CD4-positive, alpha-beta T cell (primary cell): ENCODE measurements at regions not wholly inside any gene's neighbourhood (a gene's known extent, or its start where the extent isn't known, plus 50 kb on each side); places are given as distances from the start of the nearest gene placed in this dataset.

Source experiments
- ATAC-seq: fragments of 200-7000 bp; cut with Tn5 transposase; one replicate; pipeline ENCODE4 v1.10.0; 2022; ENCODE audit warnings: mild to moderate bottlenecking; ENCODE audit not compliant: poor library complexity
- CTCF ChIA-PET: fragments of 350-600 bp; sonication (Branson Sonifier 250); formaldehyde crosslinking; loops from one replicate; lab custom pipeline; 2021; ENCODE audit warnings: antibody characterized with exemption, inconsistent platforms; lab: Charles Lee
- POLR2A ChIA-PET: fragments of 350-600 bp; sonication (Branson Sonifier 250); formaldehyde crosslinking; loops from one replicate; lab custom pipeline; 2021; ENCODE audit warnings: antibody characterized with exemption, inconsistent platforms; lab: Charles Lee
- DNase-seq, 14 experiments: peaks; one replicate each; pipeline ENCODE4 v3.0.0-alpha.2; 2013 to 2020; ENCODE audit warnings: mixed read lengths in 2 of 14
- H3K27ac ChIP-seq, 2 donors: one replicate each; pipeline versions ENCODE4 v1.5.1 to v1.7.0; 2013; ENCODE audit warnings: low read length in 2 of 2, low read depth in 1 of 2, mild to moderate bottlenecking in 1 of 2
- H3K27me3 ChIP-seq, 2 experiments: 1 replicate in 1 of 2; 2 replicates in 1 of 2; pipeline versions ENCODE4 v1.6.1 to v1.7.0; 2013; ENCODE audit warnings: low read length in 2 of 2, control low read depth in 1 of 2, mild to moderate bottlenecking in 1 of 2, moderate library complexity in 1 of 2; ENCODE audit not compliant: insufficient read depth in 2 of 2, control insufficient read depth in 1 of 2
- H3K36me3 ChIP-seq: one replicate; pipeline ENCODE4 v1.6.1; 2013; ENCODE audit warnings: low read length, control low read depth; ENCODE audit not compliant: insufficient read depth
- H3K4me1 ChIP-seq: one replicate; pipeline ENCODE4 v1.6.1; 2013; ENCODE audit warnings: low read length, control low read depth; ENCODE audit not compliant: insufficient read depth
- H3K4me3 ChIP-seq: one replicate; pipeline ENCODE4 v1.5.1; 2013; ENCODE audit warnings: mild to moderate bottlenecking, low read length, moderate library complexity
- H3K9me3 ChIP-seq, 2 experiments: 1 replicate in 1 of 2; 2 replicates in 1 of 2; pipeline versions ENCODE4 v1.6.1 to v1.7.0; 2013; ENCODE audit warnings: low read length in 2 of 2, mild to moderate bottlenecking in 2 of 2, control low read depth in 1 of 2, moderate library complexity in 1 of 2; ENCODE audit not compliant: control insufficient read depth in 1 of 2, insufficient read depth in 1 of 2
- H3K27ac Mint-ChIP-seq: one replicate; pipeline ENCODE4 v1.8.0; 2020; ENCODE audit warnings: mixed read lengths
- H3K27me3 Mint-ChIP-seq: one replicate; pipeline ENCODE4 v1.8.0; 2021; ENCODE audit warnings: mixed read lengths
- H3K36me3 Mint-ChIP-seq: one replicate; pipeline ENCODE4 v1.8.0; 2021; ENCODE audit warnings: low read depth, mixed read lengths
- H3K4me1 Mint-ChIP-seq: one replicate; pipeline ENCODE4 v1.8.0; 2021; ENCODE audit warnings: low read depth, mixed read lengths
- H3K4me3 Mint-ChIP-seq: one replicate; pipeline ENCODE4 v1.8.0; 2020; ENCODE audit warnings: mild to moderate bottlenecking, mixed read lengths
- H3K9me3 Mint-ChIP-seq: one replicate; pipeline ENCODE4 v1.8.0; 2020; ENCODE audit warnings: mixed read lengths
- CTCF ChIP-seq: fragments of 200-600 bp; IDR thresholded peaks from one replicate; pipeline ENCODE4 v1.8.0; 2022; ENCODE audit warnings: antibody characterized with exemption, mild to moderate bottlenecking
- intact Hi-C, 2 experiments: fragments of 100-400 bp; cut with DNase I in 1 of 2; cut with micrococcal nuclease in 1 of 2; formaldehyde crosslinking; loops; one replicate each; pipeline versions ENCODE4 v1.15.1 to v1.9.0; 2023 to 2025; cut with DNase I, micrococcal nuclease

GRCh38 chr3:124572851-124573405 is 157.3 kb upstream of the UMPS start:
- TF ChIP-seq CTCF: no peak
- Mint-ChIP-seq H3K27ac (no peak overlapping the region), H3K9me3 (no peaks in the 10 kb centered on the region), H3K4me1 (no peaks in the 10 kb centered on the region), H3K27me3 (peaks cover 4% of the 10 kb centered on the region), H3K4me3 (no peak overlapping the region), H3K36me3 (no peaks in the 10 kb centered on the region)
- no peak for DNase-seq
- intact Hi-C loops: no loop called here
- CTCF ChIA-PET: no interaction called here
- H3K9me3 ChIP-seq: no peaks in the 10 kb centered on the region
- no peak overlapping the region for H3K27ac ChIP-seq
- no peak overlapping the region for H3K4me3 ChIP-seq
- H3K36me3 ChIP-seq: no peaks in the 10 kb centered on the region
- H3K4me1 ChIP-seq: no peaks in the 10 kb centered on the region
- H3K27me3 ChIP-seq: peaks cover 0 to 3% of the 10 kb centered on the region in 2 experiments
- POLR2A ChIA-PET: no interaction called here
- no peak for ATAC-seq

DNA sequence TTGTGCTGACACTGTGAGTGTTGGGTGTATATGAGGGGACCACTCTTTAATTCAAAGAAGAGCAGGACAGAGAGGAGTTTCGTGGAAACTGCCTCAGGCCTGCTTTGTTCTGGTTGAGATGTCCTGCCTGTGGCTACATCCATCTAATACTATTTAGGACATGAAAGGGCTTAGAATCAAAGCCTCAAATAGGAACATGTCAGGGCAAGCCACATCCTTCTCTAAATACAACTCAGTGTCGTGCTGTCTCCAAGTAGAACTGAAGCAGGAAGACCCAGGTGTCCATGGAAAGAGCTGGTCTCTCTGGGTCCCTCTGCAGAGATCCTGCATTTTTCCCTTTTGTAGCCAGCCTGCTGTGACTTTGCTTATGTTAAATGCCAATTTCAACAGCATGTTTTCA is 156.2 kb upstream of the UMPS start:
- no peak overlapping the region for H3K27ac ChIP-seq
- H3K9me3 ChIP-seq: no peaks in the 10 kb centered on the region
- H3K9me3 Mint-ChIP-seq: no peaks in the 10 kb centered on the region
- H3K27me3 Mint-ChIP-seq: peaks cover 7% of the 10 kb centered on the region
- H3K36me3 ChIP-seq: no peaks in the 10 kb centered on the region
- no peak overlapping the region for H3K4me3 Mint-ChIP-seq
- H3K36me3 Mint-ChIP-seq: no peaks in the 10 kb centered on the region
- peaks cover 0 to 3% of the 10 kb centered on the region in 2 experiments for H3K27me3 ChIP-seq
- ChIA-PET CTCF (no interaction called here), POLR2A (no interaction called here)
- intact Hi-C loops: no loop called here
- ATAC-seq (no peak), DNase-seq (no peak)
- no peak overlapping the region for H3K27ac Mint-ChIP-seq
- no peak overlapping the region for H3K4me3 ChIP-seq
- H3K4me1 ChIP-seq: no peaks in the 10 kb centered on the region
- no peaks in the 10 kb centered on the region for H3K4me1 Mint-ChIP-seq
- TF ChIP-seq CTCF: no peak

GRCh38 chr3:124576565-124577493 is 153.4 kb upstream of the UMPS start:
- Mint-ChIP-seq H3K27me3 (peaks cover 14% of the 10 kb centered on the region), H3K4me1 (no peaks in the 10 kb centered on the region), H3K27ac (no peak overlapping the region), H3K9me3 (no peaks in the 10 kb centered on the region), H3K4me3 (no peak overlapping the region), H3K36me3 (no peaks in the 10 kb centered on the region)
- TF ChIP-seq CTCF: no peak
- no peak for ATAC-seq
- Histone ChIP-seq H3K27ac (no peak overlapping the region), H3K36me3 (no peaks in the 10 kb centered on the region), H3K4me3 (no peak overlapping the region), H3K4me1 (no peaks in the 10 kb centered on the region), H3K9me3 (no peaks in the 10 kb centered on the region), H3K27me3 (peaks cover 0 to 3% of the 10 kb centered on the region in 2 experiments)
- intact Hi-C loops: no loop called here
- no peak for DNase-seq
- ChIA-PET POLR2A (no interaction called here), CTCF (no interaction called here)
